Brain microvascular endothelial cell (primary cell): ENCODE measurements at regions not wholly inside any gene's neighbourhood (a gene's known extent, or its start where the extent isn't known, plus 50 kb on each side); places are given as distances from the start of the nearest gene placed in this dataset.

Experiments
- DNase-seq: peaks from one replicate; pipeline ENCODE4 v3.0.0-alpha.2; 2020
- H3K27ac ChIP-seq: fragments of 250-450 bp; sonication (Bioruptor Pico); 2 replicates; pipeline ENCODE4 v1.5.1; 2020; ENCODE audit warnings: mild to moderate bottlenecking, moderate library complexity
- H3K27me3 ChIP-seq: fragments of 250-450 bp; sonication (Bioruptor Pico); replicated peaks from 2 replicates; pipeline ENCODE4 v1.5.1; 2020; ENCODE audit warnings: mild to moderate bottlenecking
- H3K36me3 ChIP-seq: fragments of 250-450 bp; sonication (Bioruptor Pico); replicated peaks from 2 replicates; pipeline ENCODE4 v1.5.1; 2020; ENCODE audit warnings: mild to moderate bottlenecking
- H3K4me3 ChIP-seq: 2 replicates; pipeline ENCODE4 v1.5.1; 2011; ENCODE audit warnings: low read depth, mild to moderate bottlenecking, control low read depth, low read length, moderate library complexity
- in situ Hi-C: cut with HindIII; loops from 2 replicates; pipeline ENCODE4 v1.10.0; 2017; ENCODE audit warnings: low sequenced_read_pairs, low pct_ligation_motif_present
- TF ChIP-seq, protein P1 (sequence below): IDR thresholded peaks from 2 replicates; pipeline ENCODE4 v1.5.1; 2011; ENCODE audit warnings: low read depth, mild to moderate bottlenecking, moderate library complexity, low read length, control low read depth, inconsistent platforms; ENCODE audit errors: missing control alignments

GRCh38 chr5:87966213-87966612 is 302.4 kb downstream of the TMEM161B start:
- in situ Hi-C loops: no loop called here
- DNase-seq: no peak
- TF ChIP-seq, protein P1, sequence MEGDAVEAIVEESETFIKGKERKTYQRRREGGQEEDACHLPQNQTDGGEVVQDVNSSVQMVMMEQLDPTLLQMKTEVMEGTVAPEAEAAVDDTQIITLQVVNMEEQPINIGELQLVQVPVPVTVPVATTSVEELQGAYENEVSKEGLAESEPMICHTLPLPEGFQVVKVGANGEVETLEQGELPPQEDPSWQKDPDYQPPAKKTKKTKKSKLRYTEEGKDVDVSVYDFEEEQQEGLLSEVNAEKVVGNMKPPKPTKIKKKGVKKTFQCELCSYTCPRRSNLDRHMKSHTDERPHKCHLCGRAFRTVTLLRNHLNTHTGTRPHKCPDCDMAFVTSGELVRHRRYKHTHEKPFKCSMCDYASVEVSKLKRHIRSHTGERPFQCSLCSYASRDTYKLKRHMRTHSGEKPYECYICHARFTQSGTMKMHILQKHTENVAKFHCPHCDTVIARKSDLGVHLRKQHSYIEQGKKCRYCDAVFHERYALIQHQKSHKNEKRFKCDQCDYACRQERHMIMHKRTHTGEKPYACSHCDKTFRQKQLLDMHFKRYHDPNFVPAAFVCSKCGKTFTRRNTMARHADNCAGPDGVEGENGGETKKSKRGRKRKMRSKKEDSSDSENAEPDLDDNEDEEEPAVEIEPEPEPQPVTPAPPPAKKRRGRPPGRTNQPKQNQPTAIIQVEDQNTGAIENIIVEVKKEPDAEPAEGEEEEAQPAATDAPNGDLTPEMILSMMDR: no peak
- Histone ChIP-seq H3K4me3 (no peak overlapping the region), H3K27ac (no peak overlapping the region), H3K27me3 (no peaks in the 10 kb centered on the region), H3K36me3 (no peaks in the 10 kb centered on the region)

DNA sequence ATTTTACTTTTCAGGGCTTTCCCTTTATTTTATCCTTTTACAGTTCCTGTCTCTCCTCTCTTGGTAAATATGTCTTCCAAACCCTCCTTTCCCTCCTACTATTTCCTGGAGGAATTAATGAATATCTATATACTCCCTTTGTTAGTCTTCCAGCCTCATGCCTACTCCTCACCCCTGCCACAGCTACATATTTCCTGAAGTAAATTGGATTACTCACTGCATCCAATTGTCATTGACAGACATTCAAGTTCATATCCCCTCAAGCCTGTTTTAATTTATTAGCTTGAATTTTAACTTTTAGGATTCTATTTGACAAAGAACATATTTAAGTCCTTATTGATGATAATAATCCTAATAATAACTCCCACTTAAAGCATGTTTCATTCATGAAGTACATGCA is 314.5 kb downstream of the TMEM161B start:
- H3K27ac ChIP-seq: no peak overlapping the region
- H3K27me3 ChIP-seq: no peaks in the 10 kb centered on the region
- in situ Hi-C loops: no loop called here
- DNase-seq: no peak
- TF ChIP-seq, protein P1: no peak
- H3K36me3 ChIP-seq: no peaks in the 10 kb centered on the region
- no peak overlapping the region for H3K4me3 ChIP-seq

- TF ChIP-seq, protein P1: no peak
- H3K27me3 ChIP-seq: no peaks in the 10 kb centered on the region
- H3K27ac ChIP-seq: no peak overlapping the region
- no peaks in the 10 kb centered on the region for H3K36me3 ChIP-seq
- in situ Hi-C loops: no loop called here
- H3K4me3 ChIP-seq: no peak overlapping the region
- no peak for DNase-seq
Measured at GRCh38 chr5:87951661-87952060, 317.0 kb downstream of the TMEM161B start.

- Histone ChIP-seq H3K27me3 (no peaks in the 10 kb centered on the region), H3K4me3 (no peak overlapping the region), H3K36me3 (no peaks in the 10 kb centered on the region), H3K27ac (no peak overlapping the region)
- TF ChIP-seq, protein P1: no peak
- in situ Hi-C loops: no loop called here
- DNase-seq: no peak
Measured at GRCh38 chr5:87949676-87950631, 318.7 kb downstream of the TMEM161B start.

GRCh38 chr5:87948486-87948885 is 320.2 kb downstream of the TMEM161B start:
- DNase-seq: no peak
- Histone ChIP-seq H3K36me3 (no peaks in the 10 kb centered on the region), H3K27me3 (no peaks in the 10 kb centered on the region), H3K4me3 (no peak overlapping the region), H3K27ac (no peak overlapping the region)
- in situ Hi-C loops: no loop called here
- TF ChIP-seq, protein P1: no peak

- TF ChIP-seq, protein P1: no peak
- no peak for DNase-seq
- no peaks in the 10 kb centered on the region for H3K27me3 ChIP-seq
- in situ Hi-C loops: no loop called here
- no peak overlapping the region for H3K4me3 ChIP-seq
- H3K36me3 ChIP-seq: no peaks in the 10 kb centered on the region
- no peak overlapping the region for H3K27ac ChIP-seq
Measured at GRCh38 chr5:87946271-87946670, 322.4 kb downstream of the TMEM161B start.
